ENCODE measurements at regions not wholly inside any gene's neighbourhood (a gene's known extent, or its start where the extent isn't known, plus 50 kb on each side); places are given as distances from the start of the nearest gene placed in this dataset.

GRCh38 chr14:71695611-71696350 is 236.4 kb upstream of the RGS6 start:
- no peak overlapping the region for H2BK120ac ChIP-seq (ENCODE audit: insufficient read depth, low read length, poor library complexity)
- H3K27ac ChIP-seq (ENCODE audit: low read depth, low read length), result no peak overlapping the region
- no peak overlapping the region for H2BK12ac ChIP-seq (ENCODE audit: low read length)
- WGBS (ENCODE audit: extremely low coverage, insufficient coverage, insufficient read length), result no CpG with 5 or more reads among the region's 6 CpGs
- peaks cover 2% of the 10 kb centered on the region for H3K9me3 ChIP-seq (ENCODE audit: insufficient read depth, low read depth, low read length)
- no peak overlapping the region for H3K18ac ChIP-seq (ENCODE audit: low read length)
- no peak overlapping the region for H3K4me2 ChIP-seq (ENCODE audit: low read length)
- no peak overlapping the region for H4K8ac ChIP-seq (ENCODE audit: low read depth, low read length)
- H3K23ac ChIP-seq (ENCODE audit: low read length), result no peak overlapping the region
- H4K91ac ChIP-seq (ENCODE audit: low read depth, low read length), result no peak overlapping the region
- H2AK5ac ChIP-seq (ENCODE audit: low read length), result no peak overlapping the region
- H4K12ac ChIP-seq (ENCODE audit: low read depth, low read length), result no peak overlapping the region
- H3K79me1 ChIP-seq (ENCODE audit: low read length), result peaks cover 3% of the 10 kb centered on the region
- H2BK5ac ChIP-seq (ENCODE audit: low read depth, low read length, poor library complexity), result no peak overlapping the region
- no peak overlapping the region for H3K4ac ChIP-seq (ENCODE audit: low read depth, low read length)
- H3K4me3 ChIP-seq (ENCODE audit: low read depth, low read length), result no peak overlapping the region
- DNase-seq, result no peak
- H3K36me3 ChIP-seq (ENCODE audit: control insufficient read depth in 1 of 2, insufficient read depth in 2 of 2, low read length in 2 of 2), result peaks cover 2 to 7% of the 10 kb centered on the region in 2 experiments
- no peak overlapping the region for H3K9ac ChIP-seq (ENCODE audit: low read length)
- no peak overlapping the region for H3K14ac ChIP-seq (ENCODE audit: low read length)
- no peaks in the 10 kb centered on the region for H3K79me2 ChIP-seq (ENCODE audit: control insufficient read depth, insufficient read depth, low read length, poor library complexity)
- H3K4me1 ChIP-seq (ENCODE audit: control insufficient read depth in 1 of 2, insufficient read depth in 2 of 2, low read length in 2 of 2), result peaks cover 6 to 7% of the 10 kb centered on the region in 2 experiments
- H3K27me3 ChIP-seq (ENCODE audit: insufficient read depth, low read length), result no peaks in the 10 kb centered on the region
- no peak overlapping the region for H2AFZ ChIP-seq (ENCODE audit: insufficient read depth, low read length, poor library complexity)

DNA sequence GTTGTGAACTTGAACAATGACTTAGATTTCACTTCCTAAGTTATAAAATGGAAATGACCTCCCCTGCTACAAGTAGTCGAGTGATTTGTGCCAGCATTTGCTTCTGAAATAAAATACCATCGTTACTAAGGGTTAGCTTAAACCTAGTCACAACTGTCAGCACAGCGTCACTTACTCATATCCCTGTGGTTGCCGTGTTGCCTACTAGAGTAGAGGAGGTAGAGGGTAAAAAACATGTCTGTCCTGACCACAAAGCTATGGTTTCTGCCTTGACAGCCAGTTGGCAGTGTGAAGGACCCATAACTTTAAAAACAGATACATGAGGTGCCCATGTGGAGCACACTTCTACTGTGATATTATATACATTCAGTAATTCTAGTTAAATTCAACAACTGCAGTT is 234.2 kb upstream of the RGS6 start:
- no peak for DNase-seq
- H3K27ac ChIP-seq (ENCODE audit: low read depth, low read length), result no peak overlapping the region
- H3K36me3 ChIP-seq (ENCODE audit: control insufficient read depth in 1 of 2, insufficient read depth in 2 of 2, low read length in 2 of 2), result peaks cover 0 to 3% of the 10 kb centered on the region in 2 experiments
- H3K27me3 ChIP-seq (ENCODE audit: insufficient read depth, low read length), result no peaks in the 10 kb centered on the region
- H3K18ac ChIP-seq (ENCODE audit: low read length), result no peak overlapping the region
- no peak overlapping the region for H3K4me2 ChIP-seq (ENCODE audit: low read length)
- peaks cover 2% of the 10 kb centered on the region for H3K9me3 ChIP-seq (ENCODE audit: insufficient read depth, low read depth, low read length)
- no peak overlapping the region for H2BK120ac ChIP-seq (ENCODE audit: insufficient read depth, low read length, poor library complexity)
- no peak overlapping the region for H4K12ac ChIP-seq (ENCODE audit: low read depth, low read length)
- H3K79me2 ChIP-seq (ENCODE audit: control insufficient read depth, insufficient read depth, low read length, poor library complexity), result no peaks in the 10 kb centered on the region
- no peak overlapping the region for H3K23ac ChIP-seq (ENCODE audit: low read length)
- H3K79me1 ChIP-seq (ENCODE audit: low read length), result peaks cover 5% of the 10 kb centered on the region
- no peak overlapping the region for H4K91ac ChIP-seq (ENCODE audit: low read depth, low read length)
- no peak overlapping the region for H2BK5ac ChIP-seq (ENCODE audit: low read depth, low read length, poor library complexity)
- no peak overlapping the region for H2AK5ac ChIP-seq (ENCODE audit: low read length)
- no peak overlapping the region for H3K14ac ChIP-seq (ENCODE audit: low read length)
- peaks cover 8 to 11% of the 10 kb centered on the region in 2 experiments for H3K4me1 ChIP-seq (ENCODE audit: control insufficient read depth in 1 of 2, insufficient read depth in 2 of 2, low read length in 2 of 2)
- no peak overlapping the region for H3K9ac ChIP-seq (ENCODE audit: low read length)
- no peak overlapping the region for H2AFZ ChIP-seq (ENCODE audit: insufficient read depth, low read length, poor library complexity)
- no peak overlapping the region for H2BK12ac ChIP-seq (ENCODE audit: low read length)
- no peak overlapping the region for H3K4me3 ChIP-seq (ENCODE audit: low read depth, low read length)
- no peak overlapping the region for H4K8ac ChIP-seq (ENCODE audit: low read depth, low read length)
- no CpG with 5 or more reads among the region's 4 CpGs for WGBS (ENCODE audit: extremely low coverage, insufficient coverage, insufficient read length)
- H3K4ac ChIP-seq (ENCODE audit: low read depth, low read length), result no peak overlapping the region

- WGBS (ENCODE audit: extremely low coverage, insufficient coverage, insufficient read length), result no CpG with 5 or more reads among the region's 4 CpGs
- H3K9me3 ChIP-seq (ENCODE audit: insufficient read depth, low read depth, low read length), result no peaks in the 10 kb centered on the region
- H3K79me2 ChIP-seq (ENCODE audit: control insufficient read depth, insufficient read depth, low read length, poor library complexity), result no peaks in the 10 kb centered on the region
- H3K79me1 ChIP-seq (ENCODE audit: low read length), result peaks cover 2% of the 10 kb centered on the region
- no peak overlapping the region for H3K23ac ChIP-seq (ENCODE audit: low read length)
- H3K4me2 ChIP-seq (ENCODE audit: low read length), result no peak overlapping the region
- H2BK12ac ChIP-seq (ENCODE audit: low read length), result no peak overlapping the region
- H2AK5ac ChIP-seq (ENCODE audit: low read length), result no peak overlapping the region
- no peak overlapping the region for H3K4me3 ChIP-seq (ENCODE audit: low read depth, low read length)
- H3K27ac ChIP-seq (ENCODE audit: low read depth, low read length), result no peak overlapping the region
- no peak overlapping the region for H2AFZ ChIP-seq (ENCODE audit: insufficient read depth, low read length, poor library complexity)
- no peak overlapping the region for H3K9ac ChIP-seq (ENCODE audit: low read length)
- H2BK5ac ChIP-seq (ENCODE audit: low read depth, low read length, poor library complexity), result no peak overlapping the region
- peaks cover 0 to 3% of the 10 kb centered on the region in 2 experiments for H3K36me3 ChIP-seq (ENCODE audit: control insufficient read depth in 1 of 2, insufficient read depth in 2 of 2, low read length in 2 of 2)
- no peak overlapping the region for H4K91ac ChIP-seq (ENCODE audit: low read depth, low read length)
- no peak overlapping the region for H4K12ac ChIP-seq (ENCODE audit: low read depth, low read length)
- no peak overlapping the region for H4K8ac ChIP-seq (ENCODE audit: low read depth, low read length)
- no peak overlapping the region for H2BK120ac ChIP-seq (ENCODE audit: insufficient read depth, low read length, poor library complexity)
- H3K27me3 ChIP-seq (ENCODE audit: insufficient read depth, low read length), result no peaks in the 10 kb centered on the region
- H3K18ac ChIP-seq (ENCODE audit: low read length), result no peak overlapping the region
- H3K4ac ChIP-seq (ENCODE audit: low read depth, low read length), result no peak overlapping the region
- H3K4me1 ChIP-seq (ENCODE audit: control insufficient read depth in 1 of 2, insufficient read depth in 2 of 2, low read length in 2 of 2), result peaks cover 5 to 9% of the 10 kb centered on the region in 2 experiments
- DNase-seq, result no peak
- H3K14ac ChIP-seq (ENCODE audit: low read length), result no peak overlapping the region
These were observed 233.6 kb upstream of the RGS6 start for GRCh38 chr14:71698673-71699072.

- H3K27me3 ChIP-seq (ENCODE audit: insufficient read depth, low read length), result no peaks in the 10 kb centered on the region
- no peak overlapping the region for H4K8ac ChIP-seq (ENCODE audit: low read depth, low read length)
- peak overlapping the region; percentile 40 for H3K4me2 ChIP-seq (ENCODE audit: low read length)
- no peak overlapping the region for H2AK5ac ChIP-seq (ENCODE audit: low read length)
- no peak overlapping the region for H3K4me3 ChIP-seq (ENCODE audit: low read depth, low read length)
- no peak overlapping the region for H4K91ac ChIP-seq (ENCODE audit: low read depth, low read length)
- H3K4me1 ChIP-seq (ENCODE audit: control insufficient read depth in 1 of 2, insufficient read depth in 2 of 2, low read length in 2 of 2), result peaks cover 5 to 6% of the 10 kb centered on the region in 2 experiments
- no peak overlapping the region for H4K12ac ChIP-seq (ENCODE audit: low read depth, low read length)
- DNase-seq, result peak; percentile 63 to 89
- H2AFZ ChIP-seq (ENCODE audit: insufficient read depth, low read length, poor library complexity), result no peak overlapping the region
- peaks cover 0 to 7% of the 10 kb centered on the region in 2 experiments for H3K36me3 ChIP-seq (ENCODE audit: control insufficient read depth in 1 of 2, insufficient read depth in 2 of 2, low read length in 2 of 2)
- no peak overlapping the region for H2BK120ac ChIP-seq (ENCODE audit: insufficient read depth, low read length, poor library complexity)
- no peak overlapping the region for H3K14ac ChIP-seq (ENCODE audit: low read length)
- no peak overlapping the region for H3K18ac ChIP-seq (ENCODE audit: low read length)
- H3K23ac ChIP-seq (ENCODE audit: low read length), result no peak overlapping the region
- H3K4ac ChIP-seq (ENCODE audit: low read depth, low read length), result no peak overlapping the region
- H3K27ac ChIP-seq (ENCODE audit: low read depth, low read length), result no peak overlapping the region
- no peak overlapping the region for H2BK5ac ChIP-seq (ENCODE audit: low read depth, low read length, poor library complexity)
- peak overlapping the region; percentile 90 for H2BK12ac ChIP-seq (ENCODE audit: low read length)
- WGBS (ENCODE audit: extremely low coverage, insufficient coverage, insufficient read length), result no CpG with 5 or more reads among the region's 5 CpGs
- peak overlapping the region; percentile 13 for H3K9ac ChIP-seq (ENCODE audit: low read length)
- peaks cover 2% of the 10 kb centered on the region for H3K79me1 ChIP-seq (ENCODE audit: low read length)
- no peaks in the 10 kb centered on the region for H3K79me2 ChIP-seq (ENCODE audit: control insufficient read depth, insufficient read depth, low read length, poor library complexity)
- no peaks in the 10 kb centered on the region for H3K9me3 ChIP-seq (ENCODE audit: insufficient read depth, low read depth, low read length)
These were observed 230.2 kb upstream of the RGS6 start for GRCh38 chr14:71701990-71702389.
